Gastroesophageal sphincter (tissue), 3 donors: ENCODE measurements at regions not wholly inside any gene's neighbourhood (a gene's known extent, or its start where the extent isn't known, plus 50 kb on each side); places are given as distances from the start of the nearest gene placed in this dataset.

Experiments used
- EP300 ChIP-seq: sonication (generic); formaldehyde crosslinking; IDR thresholded peaks from one replicate; pipeline ENCODE4 v1.6.1; 2017; ENCODE audit warnings: antibody characterized with exemption, mild to moderate bottlenecking
- POLR2AphosphoS5 ChIP-seq: sonication (generic); formaldehyde crosslinking; IDR thresholded peaks from one replicate; pipeline ENCODE4 v1.6.1; 2017; ENCODE audit warnings: antibody characterized with exemption
- TF ChIP-seq, protein P1 (sequence below), 4 experiments: fragments of 200-600 bp in 2 of 4; fragments of 450-650 bp in 2 of 4; sonication (generic) in 1 of 4; IDR thresholded peaks; one replicate each; pipeline ENCODE4 v1.5.1; 2017 to 2019; ENCODE audit warnings: antibody characterized with exemption in 4 of 4, mild to moderate bottlenecking in 2 of 4, moderate library complexity in 2 of 4

DNA sequence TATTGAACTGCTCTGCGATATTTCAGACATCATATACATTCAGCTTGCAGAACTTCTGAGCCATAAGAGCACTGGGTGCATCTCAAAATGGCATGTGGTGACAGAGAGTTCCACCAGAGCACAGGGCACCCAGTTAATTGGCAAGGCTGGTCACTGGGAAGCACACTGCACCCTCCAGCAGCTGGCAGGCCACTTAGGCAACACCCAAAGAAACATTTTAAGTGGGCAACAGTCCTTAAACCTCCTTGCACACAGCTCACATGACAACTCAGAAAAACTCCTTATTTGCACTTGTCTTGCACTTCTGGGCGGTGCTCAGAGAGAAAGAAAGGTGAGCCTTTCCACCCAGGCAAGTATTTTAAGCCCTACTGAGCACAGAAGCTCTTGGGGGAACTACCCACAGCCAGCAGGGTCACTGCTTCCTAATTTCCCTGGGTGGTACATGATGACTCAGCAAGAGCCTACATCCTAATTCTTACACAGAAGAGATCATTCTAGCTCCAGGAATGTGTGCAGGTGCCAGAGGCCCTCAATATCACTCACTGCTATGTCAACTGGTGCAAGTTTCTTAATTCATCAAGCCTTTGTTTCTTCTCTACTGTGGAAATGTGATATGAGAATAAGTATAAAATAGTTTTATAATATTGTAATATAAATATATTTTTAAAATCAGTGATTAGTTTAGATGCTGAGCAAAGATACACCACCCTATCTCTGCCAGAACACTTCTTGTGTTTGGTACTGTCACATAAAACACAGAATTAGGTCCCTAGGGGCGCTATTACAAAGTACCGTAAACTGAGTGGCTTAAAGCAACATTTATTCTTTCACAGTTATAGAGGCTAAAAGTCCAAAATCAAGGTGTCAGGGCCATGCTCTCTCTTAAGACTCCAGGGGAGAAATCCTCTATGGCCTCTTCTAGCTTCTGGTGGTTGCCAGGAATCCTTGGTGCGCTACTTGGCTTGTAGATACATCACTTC lies 155.1 kb upstream of the PPARGC1A start:
- TF ChIP-seq, protein P1, sequence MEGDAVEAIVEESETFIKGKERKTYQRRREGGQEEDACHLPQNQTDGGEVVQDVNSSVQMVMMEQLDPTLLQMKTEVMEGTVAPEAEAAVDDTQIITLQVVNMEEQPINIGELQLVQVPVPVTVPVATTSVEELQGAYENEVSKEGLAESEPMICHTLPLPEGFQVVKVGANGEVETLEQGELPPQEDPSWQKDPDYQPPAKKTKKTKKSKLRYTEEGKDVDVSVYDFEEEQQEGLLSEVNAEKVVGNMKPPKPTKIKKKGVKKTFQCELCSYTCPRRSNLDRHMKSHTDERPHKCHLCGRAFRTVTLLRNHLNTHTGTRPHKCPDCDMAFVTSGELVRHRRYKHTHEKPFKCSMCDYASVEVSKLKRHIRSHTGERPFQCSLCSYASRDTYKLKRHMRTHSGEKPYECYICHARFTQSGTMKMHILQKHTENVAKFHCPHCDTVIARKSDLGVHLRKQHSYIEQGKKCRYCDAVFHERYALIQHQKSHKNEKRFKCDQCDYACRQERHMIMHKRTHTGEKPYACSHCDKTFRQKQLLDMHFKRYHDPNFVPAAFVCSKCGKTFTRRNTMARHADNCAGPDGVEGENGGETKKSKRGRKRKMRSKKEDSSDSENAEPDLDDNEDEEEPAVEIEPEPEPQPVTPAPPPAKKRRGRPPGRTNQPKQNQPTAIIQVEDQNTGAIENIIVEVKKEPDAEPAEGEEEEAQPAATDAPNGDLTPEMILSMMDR (IDR thresholded peaks at IDR 0.05): no peak
- TF ChIP-seq POLR2AphosphoS5 (no peak), EP300 (no peak)
